HT1080 (cell line): ENCODE measurements at regions not wholly inside any gene's neighbourhood (a gene's known extent, or its start where the extent isn't known, plus 50 kb on each side); places are given as distances from the start of the nearest gene placed in this dataset.
"Not testable (repeated sequence)": the region's sequence is repeated elsewhere in the genome, so short reads cannot be mapped to it uniquely, and the experiment has no call there.

ENCODE experiments used
- DNase-seq: peaks from one replicate; pipeline ENCODE4 v3.0.0-alpha.2; 2015; ENCODE audit warnings: low read depth

DNA sequence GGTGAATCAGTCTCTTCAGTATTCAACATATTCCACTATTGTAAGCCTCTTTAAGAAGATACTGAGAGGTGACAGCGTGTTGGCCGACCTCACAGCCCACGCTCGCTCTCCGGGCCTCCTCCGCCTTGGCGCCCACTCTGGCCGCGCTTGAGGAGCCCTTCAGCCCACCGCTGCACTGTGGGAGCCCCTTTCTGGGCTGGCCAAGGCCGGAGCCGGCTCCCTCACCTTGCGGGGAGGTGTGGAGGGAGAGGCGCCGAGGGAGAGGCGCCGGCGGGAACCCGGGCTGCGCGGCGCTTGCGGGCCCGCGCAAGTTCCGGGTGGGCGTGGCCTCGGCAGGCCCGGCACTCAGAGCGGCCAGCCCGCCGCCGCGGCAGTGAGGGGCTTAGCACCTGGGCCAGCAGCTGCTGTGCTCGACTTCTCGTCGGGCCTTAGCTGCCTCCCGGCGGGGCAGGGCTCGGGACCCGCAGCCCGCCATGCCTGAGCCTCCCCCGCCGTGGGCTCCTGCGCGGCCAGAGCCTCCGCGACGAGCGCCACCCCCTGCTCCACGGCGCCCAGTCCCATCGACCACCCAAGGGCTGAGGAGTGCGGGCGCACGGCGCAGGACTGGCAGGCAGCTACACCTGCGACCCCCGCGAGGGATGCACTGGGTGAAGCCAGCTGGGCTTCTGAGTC lies 306.4 kb downstream of the SEMA3D start:
- not testable (repeated sequence) for DNase-seq

- no peak for DNase-seq
These were observed 307.1 kb downstream of the SEMA3D start for GRCh38 chr7:84879570-84880325.

DNA sequence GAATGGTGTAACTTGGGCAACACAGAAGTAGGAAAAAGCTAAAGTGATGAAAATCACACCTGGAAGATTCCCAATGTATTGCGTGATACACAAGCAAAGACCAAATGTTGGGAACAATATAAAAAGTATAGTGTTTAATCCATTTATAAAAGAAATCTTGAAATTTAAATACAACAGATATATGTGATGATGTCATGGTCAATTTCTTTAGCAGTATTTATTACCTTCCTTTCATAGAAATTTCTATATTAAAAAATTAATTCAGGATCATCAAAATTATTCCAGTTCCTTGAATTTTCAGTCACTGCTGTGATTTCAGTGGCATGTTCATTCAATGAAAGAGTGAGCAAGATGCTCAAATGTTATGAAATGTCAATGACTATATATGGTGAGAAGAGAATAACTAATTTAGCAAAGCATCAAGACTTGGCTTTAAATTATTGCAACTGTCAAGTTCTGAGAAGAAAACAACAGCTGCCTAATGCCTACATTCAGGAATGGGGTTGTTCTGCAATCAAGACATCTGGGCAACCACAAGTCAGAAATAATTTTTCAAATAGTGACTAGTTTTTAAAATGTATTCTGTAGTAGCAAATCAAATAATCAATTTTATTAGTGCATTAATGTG lies 308.8 kb downstream of the SEMA3D start:
- no peak for DNase-seq

DNA sequence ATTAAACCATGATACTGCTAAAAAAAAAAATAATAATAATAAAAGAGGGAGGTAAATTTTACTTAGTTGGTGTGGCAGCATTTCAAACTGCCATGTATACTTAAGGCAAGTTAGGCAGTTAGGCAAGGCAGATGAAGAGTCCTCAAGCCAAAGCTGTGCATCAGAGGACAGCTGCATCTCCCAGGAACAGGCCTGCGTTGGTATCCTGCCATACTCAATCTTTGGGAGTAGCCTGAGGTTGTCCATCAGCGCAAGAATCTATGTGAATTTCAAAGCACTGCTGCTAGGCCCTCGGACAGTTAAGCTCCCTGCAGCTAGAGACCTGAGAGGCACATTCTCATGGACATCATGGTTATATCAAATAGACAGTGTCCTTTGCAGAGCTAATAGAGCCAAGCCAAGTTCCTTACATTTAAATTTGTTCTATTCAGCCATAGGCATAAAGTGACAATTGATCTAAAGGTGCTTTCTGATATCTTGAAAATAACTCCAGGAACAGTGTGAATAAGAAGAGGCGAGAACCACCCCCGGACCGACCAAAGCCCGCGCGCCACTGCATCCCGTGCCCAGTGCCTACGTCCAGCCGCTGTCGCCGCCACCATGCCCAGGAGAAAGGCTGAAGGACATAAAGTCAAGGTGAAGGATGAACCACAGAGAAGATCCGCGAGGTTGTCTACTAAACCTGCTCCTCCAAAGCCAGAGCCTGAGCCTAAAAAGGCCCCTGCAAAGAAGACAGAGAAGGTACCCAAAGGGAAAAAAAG lies 310.6 kb downstream of the SEMA3D start:
- DNase-seq = no peak

- no peak for DNase-seq
These were observed 321.3 kb downstream of the SEMA3D start for GRCh38 chr7:84865560-84865959.

GRCh38 chr7:84857336-84857735 lies 329.5 kb downstream of the SEMA3D start:
- no peak for DNase-seq

DNA sequence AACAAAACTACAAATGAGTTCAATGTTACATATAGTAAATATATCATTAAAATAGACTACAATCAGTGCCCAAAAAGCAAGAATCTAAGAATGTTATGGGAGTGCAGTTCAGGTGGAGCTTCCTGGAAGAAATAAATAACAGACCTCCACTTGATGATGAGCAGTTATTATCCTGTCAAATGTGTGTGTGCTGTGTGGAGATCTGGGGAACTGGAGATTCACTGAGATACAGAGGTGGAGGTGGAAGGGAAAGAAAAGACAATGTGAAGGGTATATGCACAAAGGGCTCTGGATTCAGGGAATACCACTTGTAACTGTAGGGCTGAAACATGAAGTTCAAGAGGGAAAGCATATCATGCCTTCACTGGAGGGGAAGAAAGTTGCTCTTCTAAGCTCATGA lies 331.1 kb downstream of the SEMA3D start:
- DNase-seq = no peak

DNA sequence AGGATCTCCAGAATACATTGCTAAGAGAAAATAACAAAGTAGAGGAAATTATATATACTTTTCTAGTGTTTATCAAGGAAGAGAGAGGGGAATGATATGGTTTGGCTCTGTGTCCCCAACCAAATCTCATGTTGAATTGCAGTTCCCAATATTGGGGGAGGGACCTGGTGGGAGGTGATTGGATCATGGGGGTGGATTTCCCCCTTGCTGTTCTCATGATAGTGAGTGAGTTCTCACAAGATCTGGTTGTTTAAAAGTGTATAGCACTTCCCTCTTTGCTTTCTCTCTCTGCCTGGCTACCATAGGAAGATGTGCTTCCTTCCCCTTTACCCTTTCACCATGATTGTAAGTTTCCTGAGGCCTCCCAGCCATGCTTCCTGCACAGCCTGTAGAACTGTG lies 337.9 kb downstream of the SEMA3D start:
- not testable (repeated sequence) for DNase-seq

DNA sequence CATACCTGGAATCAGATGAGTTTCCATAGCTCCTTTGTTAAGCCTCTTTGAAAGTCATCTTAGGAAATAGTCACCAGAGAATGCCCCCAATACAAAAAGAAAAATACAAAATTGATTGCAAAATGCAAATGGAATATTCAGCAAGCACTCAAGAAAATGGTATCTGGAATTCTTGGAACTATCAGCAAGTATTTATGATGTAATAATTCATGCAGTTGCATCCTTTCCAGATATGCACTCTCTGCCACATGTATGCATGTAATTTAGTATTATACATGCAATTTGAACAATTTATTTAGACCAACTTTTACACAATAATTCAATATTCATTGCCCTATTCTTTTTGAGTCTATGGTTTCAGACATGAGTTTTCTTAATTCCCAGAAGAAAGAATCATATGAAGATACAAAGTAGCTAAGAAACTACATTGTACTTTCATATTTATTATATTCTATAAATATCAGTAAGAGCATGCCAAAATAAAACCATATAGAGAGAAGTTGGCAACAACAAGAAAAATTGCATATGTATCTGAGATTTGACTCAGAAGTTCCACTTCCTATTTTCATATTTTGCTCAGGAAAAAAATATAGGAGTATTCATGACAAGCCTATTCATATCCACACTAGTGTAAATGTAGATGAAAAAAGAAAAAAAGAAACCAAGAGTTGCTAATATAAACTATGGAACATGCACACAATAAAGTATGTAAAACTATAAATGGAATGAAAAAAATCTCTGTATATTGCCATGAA lies 338.5 kb downstream of the SEMA3D start:
- DNase-seq = no peak

- no peak for DNase-seq
These were observed 339.1 kb downstream of the SEMA3D start for GRCh38 chr7:84847790-84848189.

GRCh38 chr7:84847038-84847437 lies 339.8 kb downstream of the SEMA3D start:
- no peak for DNase-seq

GRCh38 chr7:84845971-84846370 lies 340.9 kb downstream of the SEMA3D start:
- no peak for DNase-seq

GRCh38 chr7:84844771-84845170 lies 342.1 kb downstream of the SEMA3D start:
- DNase-seq = no peak

DNA sequence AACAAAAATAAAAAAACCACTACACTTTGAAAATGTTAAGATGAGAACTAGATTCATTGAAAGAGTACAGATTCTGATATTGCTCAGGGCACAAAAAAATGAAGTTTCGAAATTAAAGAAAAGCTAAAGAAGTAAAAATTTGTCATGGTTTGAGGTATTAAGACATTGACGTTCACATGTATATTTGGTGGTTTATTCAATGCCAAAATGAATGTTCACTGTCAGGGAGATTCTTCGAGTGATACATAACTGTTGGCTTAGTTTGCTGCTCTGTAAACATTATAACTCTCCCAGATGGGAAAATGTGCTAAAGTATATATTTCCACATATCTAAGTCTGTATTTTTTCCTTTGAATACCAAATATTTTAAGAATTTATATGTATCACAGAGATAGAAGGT lies 345.0 kb downstream of the SEMA3D start:
- no peak for DNase-seq

DNA sequence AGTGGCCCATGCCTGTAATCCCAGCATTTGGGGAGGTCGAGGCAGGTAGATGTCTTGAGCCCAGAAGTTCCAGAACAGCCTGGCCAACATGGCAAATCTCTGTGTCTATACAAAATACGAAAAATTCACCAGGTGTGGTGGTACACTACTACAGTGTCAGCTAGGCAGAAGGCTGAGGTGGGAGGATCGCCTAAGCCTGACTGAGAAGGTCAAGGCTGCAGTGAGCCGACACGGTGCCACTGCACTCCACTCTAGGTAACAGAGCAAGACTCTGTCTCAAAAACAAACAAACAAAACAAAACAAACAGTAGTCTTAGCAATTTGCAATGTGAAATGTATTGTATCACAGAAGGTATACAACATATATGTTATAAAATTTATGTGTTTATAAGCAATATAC lies 348.0 kb downstream of the SEMA3D start:
- no peak for DNase-seq

GRCh38 chr7:84837405-84837804 lies 349.5 kb downstream of the SEMA3D start:
- DNase-seq = no peak

GRCh38 chr7:84829719-84830118 lies 357.1 kb downstream of the SEMA3D start:
- DNase-seq = no peak

- no peak for DNase-seq
These were observed 362.7 kb downstream of the SEMA3D start for GRCh38 chr7:84824057-84824651.

GRCh38 chr7:84823530-84823929 lies 363.3 kb downstream of the SEMA3D start:
- no peak for DNase-seq

DNA sequence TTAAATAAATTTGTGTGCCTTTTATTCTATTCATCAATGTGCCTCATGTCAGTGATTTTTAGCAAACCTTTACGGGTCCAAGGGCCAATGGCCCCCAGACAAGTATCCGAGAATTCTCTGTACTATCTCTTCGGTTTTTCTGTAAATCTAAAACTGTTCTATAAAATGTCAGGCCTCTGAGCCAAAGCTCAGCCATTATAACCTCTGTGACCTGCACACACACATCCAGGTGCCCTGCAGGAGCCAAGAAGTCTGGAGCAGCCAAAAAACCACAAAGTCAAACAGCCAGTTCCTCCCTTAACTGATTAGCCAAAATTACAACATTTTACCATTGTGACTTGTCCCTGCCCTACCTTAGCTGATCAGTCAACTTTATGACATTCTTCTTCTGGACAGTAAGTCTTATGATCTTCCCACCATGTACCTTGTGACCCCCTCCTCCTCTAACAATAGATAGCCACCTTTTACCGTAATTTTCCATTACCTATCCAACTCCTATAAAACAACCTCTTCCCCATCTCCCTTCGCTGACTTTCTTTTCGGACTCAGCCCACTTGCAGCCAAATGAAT lies 363.8 kb downstream of the SEMA3D start:
- no peak for DNase-seq
